ENCODE measurements at regions not wholly inside any gene's neighbourhood (a gene's known extent, or its start where the extent isn't known, plus 50 kb on each side); places are given as distances from the start of the nearest gene placed in this dataset.

- no peaks in the 10 kb centered on the region for H3K36me3 ChIP-seq
- no peaks in the 10 kb centered on the region for H3K4me1 ChIP-seq
- intact Hi-C loops (cut with DNase I; ENCODE audit: low total_unique reads) (no loop called here), in situ Hi-C loops (cut with MboI; ENCODE audit: low pct_ligation_motif_present in 1 of 4, low pct_unique_long_range_greater_than_20kb in 1 of 4, low sequenced_read_pairs in 3 of 4) (no loop called here)
- 65 to 74% methylated on average over 5 to 7 of the region's 7 CpGs for WGBS, 2 donors (ENCODE audit: low coverage in 1 of 2)
- no peak for DNase-seq
- no peak for TF ChIP-seq EP300 (IDR thresholded peaks at IDR 0.05; ENCODE audit: low read depth)
- no peak overlapping the region for H3K27ac ChIP-seq
- no peaks in the 10 kb centered on the region for H3K9me3 ChIP-seq
- no peaks in the 10 kb centered on the region for H3K27me3 ChIP-seq
- H3K4me3 ChIP-seq, result no peak overlapping the region
Measured at GRCh38 chr1:101300916-101301315, 64.1 kb downstream of the S1PR1 start.

- Histone ChIP-seq H3K27me3 (no peaks in the 10 kb centered on the region), H3K4me3 (no peak overlapping the region), H3K36me3 (no peaks in the 10 kb centered on the region), H3K9me3 (no peaks in the 10 kb centered on the region), H3K27ac (no peak overlapping the region), H3K4me1 (no peaks in the 10 kb centered on the region)
- 75 to 82% methylated on average over 4 to 6 of the region's 6 CpGs for WGBS, 2 donors (ENCODE audit: low coverage in 1 of 2)
- TF ChIP-seq POLR2A (IDR thresholded peaks at IDR 0.05) (no peak), EP300 (IDR thresholded peaks at IDR 0.05; ENCODE audit: low read depth) (no peak), POLR2AphosphoS5 (IDR thresholded peaks at IDR 0.05) (no peak), CTCF (IDR thresholded peaks at IDR 0.05) (no peak)
- DNase-seq, result no peak
- intact Hi-C loops (cut with DNase I; ENCODE audit: low total_unique reads) (no loop called here), in situ Hi-C loops (cut with MboI; ENCODE audit: low pct_ligation_motif_present in 1 of 4, low pct_unique_long_range_greater_than_20kb in 1 of 4, low sequenced_read_pairs in 3 of 4) (no loop called here)
Measured at GRCh38 chr1:101301446-101302057, 64.7 kb downstream of the S1PR1 start.

- no peak for TF ChIP-seq EP300 (IDR thresholded peaks at IDR 0.05; ENCODE audit: low read depth)
- no peak for TF ChIP-seq POLR2A (IDR thresholded peaks at IDR 0.05)
- no peak for TF ChIP-seq CTCF (IDR thresholded peaks at IDR 0.05)
- TF ChIP-seq POLR2AphosphoS5 (IDR thresholded peaks at IDR 0.05), result no peak
- no peak for DNase-seq
- H3K36me3 ChIP-seq, result no peaks in the 10 kb centered on the region
- H3K27ac ChIP-seq, result no peak overlapping the region
- WGBS, 2 donors (ENCODE audit: low coverage in 1 of 2), result 40 to 80% methylated on average over 2 to 3 of the region's 3 CpGs
- no peaks in the 10 kb centered on the region for H3K27me3 ChIP-seq
- no peaks in the 10 kb centered on the region for H3K9me3 ChIP-seq
- in situ Hi-C loops (cut with MboI; ENCODE audit: low pct_ligation_motif_present in 1 of 4, low pct_unique_long_range_greater_than_20kb in 1 of 4, low sequenced_read_pairs in 3 of 4), result no loop called here
- no peaks in the 10 kb centered on the region for H3K4me1 ChIP-seq
- intact Hi-C loops (cut with DNase I; ENCODE audit: low total_unique reads), result no loop called here
- H3K4me3 ChIP-seq, result no peak overlapping the region
Measured at GRCh38 chr1:101302831-101303511, 66.2 kb downstream of the S1PR1 start.

- H3K4me3 ChIP-seq, result no peak overlapping the region
- WGBS, 2 donors (ENCODE audit: low coverage in 1 of 2), result 64% methylated on average over 7 of the region's 7 CpGs; no CpG with 5 or more reads in 1 of the 2 donors
- in situ Hi-C loops (cut with MboI; ENCODE audit: low pct_ligation_motif_present in 1 of 4, low pct_unique_long_range_greater_than_20kb in 1 of 4, low sequenced_read_pairs in 3 of 4), result no loop called here
- H3K4me1 ChIP-seq, result peaks cover 0 to 13% (median 0%) of the 10 kb centered on the region in 4 donors
- peaks cover 18% of the 10 kb centered on the region for H3K27me3 ChIP-seq
- DNase-seq, result no peak
- intact Hi-C loops (cut with DNase I; ENCODE audit: low total_unique reads), result no loop called here
- H3K36me3 ChIP-seq, result no peaks in the 10 kb centered on the region
- H3K9me3 ChIP-seq, result no peaks in the 10 kb centered on the region
- H3K27ac ChIP-seq, result no peak overlapping the region
- no peak for TF ChIP-seq EP300 (IDR thresholded peaks at IDR 0.05; ENCODE audit: low read depth)
- TF ChIP-seq POLR2AphosphoS5 (IDR thresholded peaks at IDR 0.05), result no peak
- TF ChIP-seq CTCF (IDR thresholded peaks at IDR 0.05), result no peak
- TF ChIP-seq POLR2A (IDR thresholded peaks at IDR 0.05), result no peak
Measured at GRCh38 chr1:101307985-101308689, 71.3 kb downstream of the S1PR1 start.
